Common myeloid progenitor, CD34-positive (primary cell): ENCODE measurements at regions not wholly inside any gene's neighbourhood (a gene's known extent, or its start where the extent isn't known, plus 50 kb on each side); places are given as distances from the start of the nearest gene placed in this dataset.
A peak's percentile ranks its signal among the peaks of the same experiment; 100 is the strongest.

Experiments
- CTCF ChIA-PET: fragments of 350-600 bp; sonication (Branson Sonifier 250); formaldehyde crosslinking; loops from one replicate; lab custom pipeline; 2021; ENCODE audit warnings: antibody characterized with exemption; lab: Charles Lee
- POLR2A ChIA-PET: fragments of 350-600 bp; sonication (Branson Sonifier 250); formaldehyde crosslinking; loops from one replicate; lab custom pipeline; 2021; ENCODE audit warnings: antibody characterized with exemption; lab: Charles Lee
- DNase-seq, 3 donors: peaks; one replicate each; pipeline versions ENCODE4 v3.0.0 to v3.0.0-alpha.2; 2013
- H3K27ac ChIP-seq, 2 experiments: 1 replicate in 1 of 2; 2 replicates in 1 of 2; pipeline ENCODE4 v1.7.0; 2013; ENCODE audit warnings: inconsistent platforms in 2 of 2, low read length in 2 of 2, mild to moderate bottlenecking in 2 of 2, low read depth in 1 of 2, moderate library complexity in 1 of 2; ENCODE audit not compliant: severe bottlenecking in 2 of 2, insufficient read depth in 1 of 2, poor library complexity in 1 of 2
- H3K27me3 ChIP-seq, 5 experiments: replicated peaks in 2 of 5; 1 replicate in 3 of 5; 2 replicates in 2 of 5; pipeline versions ENCODE4 v1.6.1 to v1.7.0; 2013; ENCODE audit warnings: low read length in 4 of 5, mild to moderate bottlenecking in 2 of 5, moderate library complexity in 2 of 5, inconsistent platforms in 1 of 5; ENCODE audit not compliant: insufficient read depth in 5 of 5, control insufficient read depth in 4 of 5
- H3K36me3 ChIP-seq, 4 experiments: 1 replicate in 2 of 4; 2 replicates in 2 of 4; pipeline versions ENCODE4 v1.6.1 to v1.7.0; 2013; ENCODE audit warnings: low read length in 3 of 4, control low read depth in 1 of 4, mild to moderate bottlenecking in 1 of 4; ENCODE audit not compliant: control insufficient read depth in 4 of 4, insufficient read depth in 4 of 4
- H3K4me1 ChIP-seq, 4 experiments: 1 replicate in 3 of 4; 2 replicates in 1 of 4; pipeline versions ENCODE4 v1.6.1 to v1.7.1; 2013; ENCODE audit warnings: low read length in 3 of 4, mild to moderate bottlenecking in 3 of 4, control low read depth in 1 of 4, inconsistent platforms in 1 of 4, moderate library complexity in 1 of 4; ENCODE audit not compliant: control insufficient read depth in 4 of 4, insufficient read depth in 4 of 4; ENCODE audit errors: control extremely low read depth in 1 of 4
- H3K4me3 ChIP-seq, 7 experiments: 1 replicate in 4 of 7; 2 replicates in 3 of 7; pipeline versions ENCODE4 v1.5.1 to v1.7.0; 2013; ENCODE audit warnings: mild to moderate bottlenecking in 7 of 7, low read length in 6 of 7, moderate library complexity in 6 of 7, inconsistent platforms in 2 of 7, low read depth in 2 of 7, control low read depth in 1 of 7; ENCODE audit not compliant: insufficient read depth in 4 of 7, control insufficient read depth in 1 of 7; ENCODE audit errors: extremely low read depth in 1 of 7
- H3K9me3 ChIP-seq, 5 experiments: 1 replicate in 4 of 5; 2 replicates in 1 of 5; pipeline versions ENCODE4 v1.6.1 to v1.7.1; 2013; ENCODE audit warnings: low read length in 4 of 5, mild to moderate bottlenecking in 2 of 5, inconsistent platforms in 1 of 5, low read depth in 1 of 5, moderate library complexity in 1 of 5; ENCODE audit not compliant: control insufficient read depth in 4 of 5, insufficient read depth in 2 of 5; ENCODE audit errors: control extremely low read depth in 1 of 5
- WGBS: methylation state at CpG from one replicate; pipeline ENCODE4 v1.1.5; 2013; ENCODE audit not compliant: insufficient coverage; 5-methylcytosine and 5-hydroxymethylcytosine counted together

DNA sequence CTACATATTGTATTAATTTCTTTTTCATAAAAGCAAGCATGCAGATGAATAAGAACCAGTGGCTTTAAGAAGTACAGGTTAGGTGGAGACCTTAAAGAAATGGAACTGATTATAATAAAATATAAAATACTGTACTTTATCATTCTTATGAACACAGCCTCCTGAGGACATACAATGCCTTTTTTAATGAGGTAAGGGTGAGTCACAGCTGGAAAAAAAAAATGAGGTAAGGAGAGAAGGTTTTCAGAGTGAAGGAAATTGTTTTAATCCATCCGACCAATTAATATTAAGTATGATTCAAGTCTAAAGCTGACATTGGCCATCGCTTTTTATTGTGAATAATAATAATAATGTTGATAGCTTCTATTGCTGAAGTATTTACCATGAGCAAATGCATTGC lies 170.3 kb upstream of the SOX2 start:
- H3K27ac ChIP-seq, result no peak overlapping the region
- no peaks in the 10 kb centered on the region for H3K36me3 ChIP-seq
- ChIA-PET CTCF (no interaction called here), POLR2A (no interaction called here)
- no peaks in the 10 kb centered on the region for H3K27me3 ChIP-seq
- no peak for DNase-seq
- no peaks in the 10 kb centered on the region for H3K9me3 ChIP-seq
- H3K4me3 ChIP-seq, result no peak overlapping the region
- WGBS, result no CpG with 5 or more reads among the region's 2 CpGs
- no peaks in the 10 kb centered on the region for H3K4me1 ChIP-seq

DNA sequence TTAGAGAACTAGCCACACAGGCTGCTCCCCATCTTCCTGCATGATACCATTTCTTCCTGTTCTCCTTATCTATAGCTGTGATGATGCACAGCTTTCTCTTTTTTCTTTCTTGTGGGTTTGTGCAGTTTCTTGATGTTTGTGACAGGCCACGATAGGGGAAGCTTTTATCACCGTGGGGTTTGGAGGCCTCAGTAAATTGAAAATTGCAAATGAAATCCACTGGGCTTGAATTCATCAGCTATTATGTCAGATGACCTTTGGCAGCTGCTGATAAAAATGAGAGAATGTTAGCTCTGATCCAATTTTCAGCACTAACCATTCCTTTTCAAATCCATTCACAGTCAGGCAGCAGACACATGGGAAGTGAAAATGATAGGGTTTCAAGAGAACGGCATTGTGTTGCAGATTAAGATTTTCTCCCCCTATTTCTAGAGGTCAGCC lies 176.9 kb upstream of the SOX2 start:
- no peak overlapping the region for H3K4me3 ChIP-seq
- 33% methylated on average over 3 of the region's 3 CpGs for WGBS
- POLR2A ChIA-PET, result no interaction called here
- H3K4me1 ChIP-seq, result peaks cover 7 to 24% (median 10%) of the 10 kb centered on the region in 4 experiments
- DNase-seq, result peak; percentile 30 to 74 (median 50)
- H3K36me3 ChIP-seq, result no peaks in the 10 kb centered on the region
- H3K27me3 ChIP-seq, result no peaks in the 10 kb centered on the region
- H3K9me3 ChIP-seq, result no peaks in the 10 kb centered on the region
- no peak overlapping the region for H3K27ac ChIP-seq
- CTCF ChIA-PET, result no interaction called here

DNA sequence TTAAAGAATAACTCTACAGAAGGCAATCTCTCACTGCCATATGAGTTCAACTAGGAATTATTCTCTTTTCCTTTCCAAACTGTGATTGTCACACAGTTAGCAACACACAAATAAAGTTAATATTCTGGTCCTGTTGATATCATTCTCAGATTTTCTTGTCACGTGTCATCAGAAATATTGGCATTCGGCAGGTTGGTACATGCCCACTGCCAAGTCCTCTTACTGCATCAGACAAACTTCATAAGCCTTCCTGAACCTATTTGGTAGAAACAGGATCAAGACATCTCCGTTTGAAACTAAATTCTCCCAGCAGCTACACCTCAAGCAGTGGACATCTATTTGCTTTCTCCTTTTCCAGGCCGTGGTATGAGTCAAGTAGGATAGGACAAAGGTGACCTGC lies 177.9 kb upstream of the SOX2 start:
- Histone ChIP-seq H3K27ac (no peak overlapping the region), H3K9me3 (peaks cover 0 to under 1% (median 0%) of the 10 kb centered on the region in 5 experiments), H3K4me1 (peaks cover 7 to 24% (median 10%) of the 10 kb centered on the region in 4 experiments), H3K36me3 (no peaks in the 10 kb centered on the region), H3K4me3 (no peak overlapping the region), H3K27me3 (no peaks in the 10 kb centered on the region)
- ChIA-PET CTCF (no interaction called here), POLR2A (no interaction called here)
- 100% methylated on average over 3 of the region's 4 CpGs for WGBS
- DNase-seq, result no peak

DNA sequence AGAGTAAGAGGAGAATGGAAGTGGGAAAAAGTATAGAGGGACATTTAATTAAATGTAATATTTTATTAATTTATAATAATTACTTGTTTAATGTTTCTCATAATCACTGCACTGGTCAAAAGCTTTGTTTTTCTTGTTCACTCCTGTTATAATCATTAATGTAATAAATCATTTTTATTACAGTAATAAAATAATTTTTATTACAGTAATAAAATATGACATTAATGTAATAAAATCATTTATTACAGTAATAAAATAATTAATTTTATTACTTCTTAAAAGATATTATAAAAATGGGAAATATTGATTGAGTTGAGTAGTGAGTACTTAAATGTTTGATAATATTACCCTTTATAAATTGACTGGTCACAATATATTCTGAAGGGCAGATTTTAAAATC lies 181.1 kb upstream of the SOX2 start:
- Histone ChIP-seq H3K4me1 (peaks cover 7 to 19% (median 10%) of the 10 kb centered on the region in 4 experiments), H3K27me3 (no peaks in the 10 kb centered on the region), H3K36me3 (no peaks in the 10 kb centered on the region), H3K27ac (no peak overlapping the region), H3K4me3 (no peak overlapping the region), H3K9me3 (peaks cover 0 to 3% (median 0%) of the 10 kb centered on the region in 5 experiments)
- ChIA-PET CTCF (no interaction called here), POLR2A (no interaction called here)
- DNase-seq, result no peak

DNA sequence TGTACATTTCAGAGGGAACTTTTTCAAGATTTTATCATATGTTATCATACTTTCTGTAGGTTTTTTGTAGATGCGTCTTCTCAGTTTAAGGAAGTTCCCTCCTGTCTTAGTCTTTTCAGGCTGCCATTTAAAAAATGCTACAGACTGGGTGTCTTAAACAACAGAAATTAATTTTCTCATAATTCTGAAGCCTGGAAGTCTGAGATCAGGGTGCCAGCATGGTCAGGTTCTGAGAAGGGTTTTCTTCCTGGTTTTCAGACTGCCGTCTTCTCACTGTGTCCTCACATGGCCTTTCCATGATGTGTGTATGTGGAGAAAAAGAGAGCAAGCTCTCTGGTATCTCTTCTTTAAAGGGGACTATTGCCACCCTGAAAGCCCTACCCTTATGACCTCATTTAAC lies 189.9 kb upstream of the SOX2 start:
- no peak overlapping the region for H3K27ac ChIP-seq
- DNase-seq, result no peak
- POLR2A ChIA-PET, result no interaction called here
- H3K27me3 ChIP-seq, result no peaks in the 10 kb centered on the region
- WGBS, result 100% methylated on average over 1 of the region's 2 CpGs
- H3K4me1 ChIP-seq, result no peaks in the 10 kb centered on the region
- H3K36me3 ChIP-seq, result no peaks in the 10 kb centered on the region
- peaks cover 0 to 8% (median 5%) of the 10 kb centered on the region in 5 experiments for H3K9me3 ChIP-seq
- no peak overlapping the region for H3K4me3 ChIP-seq
- CTCF ChIA-PET, result no interaction called here

DNA sequence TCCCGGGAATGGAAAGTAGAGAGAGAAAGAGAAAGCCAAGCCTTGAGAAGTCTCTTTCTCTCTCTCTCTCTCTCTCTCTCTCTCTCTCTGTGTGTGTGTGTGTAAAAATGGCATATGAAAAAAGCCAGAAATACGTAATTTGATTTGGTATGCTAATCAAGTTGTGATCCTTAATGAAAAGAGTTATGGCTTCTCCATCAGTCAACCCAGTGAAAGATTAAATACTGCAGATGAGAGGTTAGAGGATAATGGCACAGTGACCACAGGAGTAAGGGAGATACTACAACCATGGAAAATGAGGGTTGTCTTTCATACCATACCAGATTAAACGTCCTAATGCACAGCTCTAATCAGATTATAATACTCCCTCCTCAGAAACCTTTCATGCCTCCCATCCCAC lies 193.5 kb upstream of the SOX2 start:
- DNase-seq, result no peak
- CTCF ChIA-PET, result interaction anchor here (0.9 kb wide), 1 partner anchor 16 kb away, joined by 3 read pairs; no protein-coding TSS in a partner anchor
- H3K36me3 ChIP-seq, result no peaks in the 10 kb centered on the region
- peaks cover 0 to 2% (median 0%) of the 10 kb centered on the region in 5 experiments for H3K9me3 ChIP-seq
- no peak overlapping the region for H3K4me3 ChIP-seq
- 80% methylated on average over 1 of the region's 3 CpGs for WGBS
- no peaks in the 10 kb centered on the region for H3K27me3 ChIP-seq
- POLR2A ChIA-PET, result no interaction called here
- H3K27ac ChIP-seq, result no peak overlapping the region
- no peaks in the 10 kb centered on the region for H3K4me1 ChIP-seq

DNA sequence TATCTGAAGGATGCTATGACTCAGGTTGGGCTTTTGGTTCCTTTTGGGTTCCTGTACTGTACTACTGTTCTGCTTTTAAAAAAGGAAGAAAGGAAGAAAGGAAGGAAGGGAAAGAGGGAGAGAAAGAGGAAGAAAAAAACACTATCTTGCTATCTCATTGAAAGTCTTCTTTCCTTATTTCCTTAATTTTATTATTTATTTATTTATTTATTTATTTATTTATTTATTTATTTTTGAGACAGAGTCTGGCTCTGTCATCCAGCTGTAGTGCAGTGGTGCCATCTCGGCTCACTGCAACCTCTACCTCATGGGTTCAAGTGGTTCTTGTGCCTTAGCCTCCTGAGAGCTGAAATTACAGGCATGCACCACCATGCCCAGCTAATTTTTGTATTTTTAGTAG lies 198.9 kb upstream of the SOX2 start:
- H3K9me3 ChIP-seq, result peaks cover 0 to 10% (median 4%) of the 10 kb centered on the region in 5 experiments
- no peaks in the 10 kb centered on the region for H3K36me3 ChIP-seq
- no peaks in the 10 kb centered on the region for H3K4me1 ChIP-seq
- H3K27ac ChIP-seq, result no peak overlapping the region
- no peaks in the 10 kb centered on the region for H3K27me3 ChIP-seq
- ChIA-PET CTCF (no interaction called here), POLR2A (no interaction called here)
- WGBS, result no CpG with 5 or more reads among the region's 1 CpG
- no peak overlapping the region for H3K4me3 ChIP-seq
- DNase-seq, result no peak
